ENCODE measurements at regions not wholly inside any gene's neighbourhood (a gene's known extent, or its start where the extent isn't known, plus 50 kb on each side); places are given as distances from the start of the nearest gene placed in this dataset.

DNA sequence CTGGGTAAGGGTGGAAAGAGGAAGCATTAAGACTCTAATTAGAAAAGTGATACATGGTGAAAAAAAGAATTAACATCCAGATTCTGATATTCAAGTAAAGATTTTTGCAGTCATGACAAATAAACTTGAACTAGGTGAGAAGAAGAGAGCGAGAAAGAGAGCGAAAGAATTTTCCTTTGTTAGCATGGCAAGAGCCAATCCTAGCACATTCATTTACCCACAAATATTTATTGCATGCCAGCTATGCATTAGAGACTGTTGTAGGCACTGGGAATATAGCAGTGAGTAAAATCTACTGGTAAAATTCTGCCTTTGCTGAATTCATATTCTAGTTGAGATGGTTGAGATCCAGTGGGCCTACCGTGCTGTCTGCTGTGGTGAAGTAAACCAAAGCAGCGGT, 177.9 kb upstream of the DPH6 start:
- TF ChIP-seq, protein P1, sequence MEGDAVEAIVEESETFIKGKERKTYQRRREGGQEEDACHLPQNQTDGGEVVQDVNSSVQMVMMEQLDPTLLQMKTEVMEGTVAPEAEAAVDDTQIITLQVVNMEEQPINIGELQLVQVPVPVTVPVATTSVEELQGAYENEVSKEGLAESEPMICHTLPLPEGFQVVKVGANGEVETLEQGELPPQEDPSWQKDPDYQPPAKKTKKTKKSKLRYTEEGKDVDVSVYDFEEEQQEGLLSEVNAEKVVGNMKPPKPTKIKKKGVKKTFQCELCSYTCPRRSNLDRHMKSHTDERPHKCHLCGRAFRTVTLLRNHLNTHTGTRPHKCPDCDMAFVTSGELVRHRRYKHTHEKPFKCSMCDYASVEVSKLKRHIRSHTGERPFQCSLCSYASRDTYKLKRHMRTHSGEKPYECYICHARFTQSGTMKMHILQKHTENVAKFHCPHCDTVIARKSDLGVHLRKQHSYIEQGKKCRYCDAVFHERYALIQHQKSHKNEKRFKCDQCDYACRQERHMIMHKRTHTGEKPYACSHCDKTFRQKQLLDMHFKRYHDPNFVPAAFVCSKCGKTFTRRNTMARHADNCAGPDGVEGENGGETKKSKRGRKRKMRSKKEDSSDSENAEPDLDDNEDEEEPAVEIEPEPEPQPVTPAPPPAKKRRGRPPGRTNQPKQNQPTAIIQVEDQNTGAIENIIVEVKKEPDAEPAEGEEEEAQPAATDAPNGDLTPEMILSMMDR (IDR thresholded peaks at IDR 0.05; ENCODE audit: low read depth, low read length, poor library complexity, severe bottlenecking) = no peak
- TF ChIP-seq EZH2phosphoT487 (IDR thresholded peaks at IDR 0.05; ENCODE audit: borderline replicate concordance, low read length) = no peak
